PFSK-1 (cell line): ENCODE measurements at regions not wholly inside any gene's neighbourhood (a gene's known extent, or its start where the extent isn't known, plus 50 kb on each side); places are given as distances from the start of the nearest gene placed in this dataset.

Experiments used
- POLR2AphosphoS5 ChIP-seq: IDR thresholded peaks from 2 replicates; pipeline ENCODE4 v1.6.1; 2012; ENCODE audit warnings: low read depth, mild to moderate bottlenecking, control low read depth, low read length, moderate library complexity
- SIN3A ChIP-seq: IDR thresholded peaks from 2 replicates; pipeline ENCODE4 v1.6.1; 2012; ENCODE audit warnings: mild to moderate bottlenecking, low read length, moderate library complexity, borderline replicate concordance; ENCODE audit not compliant: insufficient read depth
- TAF1 ChIP-seq: IDR thresholded peaks from 2 replicates; pipeline ENCODE4 v1.6.1; 2012; ENCODE audit warnings: low read length, control low read depth, borderline replicate concordance; ENCODE audit not compliant: insufficient read depth
- TF ChIP-seq, protein P1 (sequence below), 2 experiments: IDR thresholded peaks; 2 replicates each; pipeline versions ENCODE4 v1.6.1 to v1.8.0; 2011 to 2012; ENCODE audit warnings: low read depth in 2 of 2, low read length in 2 of 2, control low read depth in 1 of 2, inconsistent platforms in 1 of 2, mild to moderate bottlenecking in 1 of 2, moderate library complexity in 1 of 2; ENCODE audit not compliant: insufficient read depth in 1 of 2

DNA sequence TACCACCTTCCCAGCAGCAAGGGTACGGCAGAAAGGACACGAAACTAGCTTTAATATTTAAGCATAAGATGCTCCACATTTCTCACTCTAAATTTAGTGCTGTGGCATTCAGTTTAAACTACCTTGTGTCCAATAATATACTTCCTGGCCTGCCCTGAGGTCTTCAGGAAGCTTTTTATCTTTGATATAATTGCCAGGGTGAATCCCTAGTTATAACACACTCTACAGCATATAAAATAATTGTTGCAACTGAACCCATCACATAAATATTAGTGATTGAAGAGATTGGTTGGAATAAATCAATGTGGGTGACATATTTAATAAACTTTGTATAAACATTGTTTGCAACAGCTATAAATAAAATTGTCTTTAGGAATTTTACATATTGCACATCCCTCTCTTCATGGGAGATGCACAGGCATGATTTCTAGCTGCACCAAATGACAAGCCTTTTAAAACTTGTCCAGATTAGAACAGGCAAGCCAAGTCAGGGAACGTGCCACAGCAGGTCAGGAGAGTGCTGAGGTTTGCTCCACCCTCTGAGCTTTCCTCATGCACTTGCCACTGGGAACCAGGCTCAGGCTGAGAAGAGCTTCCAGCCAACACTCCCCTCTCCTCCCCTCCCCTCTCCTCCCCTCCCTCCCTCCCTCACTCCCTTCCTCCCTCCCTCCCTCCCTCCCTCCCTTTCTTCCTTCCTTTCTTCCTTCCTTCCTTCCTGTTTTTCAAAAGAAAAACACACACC lies 623.2 kb upstream of the PKN2 start:
- TF ChIP-seq, protein P1, sequence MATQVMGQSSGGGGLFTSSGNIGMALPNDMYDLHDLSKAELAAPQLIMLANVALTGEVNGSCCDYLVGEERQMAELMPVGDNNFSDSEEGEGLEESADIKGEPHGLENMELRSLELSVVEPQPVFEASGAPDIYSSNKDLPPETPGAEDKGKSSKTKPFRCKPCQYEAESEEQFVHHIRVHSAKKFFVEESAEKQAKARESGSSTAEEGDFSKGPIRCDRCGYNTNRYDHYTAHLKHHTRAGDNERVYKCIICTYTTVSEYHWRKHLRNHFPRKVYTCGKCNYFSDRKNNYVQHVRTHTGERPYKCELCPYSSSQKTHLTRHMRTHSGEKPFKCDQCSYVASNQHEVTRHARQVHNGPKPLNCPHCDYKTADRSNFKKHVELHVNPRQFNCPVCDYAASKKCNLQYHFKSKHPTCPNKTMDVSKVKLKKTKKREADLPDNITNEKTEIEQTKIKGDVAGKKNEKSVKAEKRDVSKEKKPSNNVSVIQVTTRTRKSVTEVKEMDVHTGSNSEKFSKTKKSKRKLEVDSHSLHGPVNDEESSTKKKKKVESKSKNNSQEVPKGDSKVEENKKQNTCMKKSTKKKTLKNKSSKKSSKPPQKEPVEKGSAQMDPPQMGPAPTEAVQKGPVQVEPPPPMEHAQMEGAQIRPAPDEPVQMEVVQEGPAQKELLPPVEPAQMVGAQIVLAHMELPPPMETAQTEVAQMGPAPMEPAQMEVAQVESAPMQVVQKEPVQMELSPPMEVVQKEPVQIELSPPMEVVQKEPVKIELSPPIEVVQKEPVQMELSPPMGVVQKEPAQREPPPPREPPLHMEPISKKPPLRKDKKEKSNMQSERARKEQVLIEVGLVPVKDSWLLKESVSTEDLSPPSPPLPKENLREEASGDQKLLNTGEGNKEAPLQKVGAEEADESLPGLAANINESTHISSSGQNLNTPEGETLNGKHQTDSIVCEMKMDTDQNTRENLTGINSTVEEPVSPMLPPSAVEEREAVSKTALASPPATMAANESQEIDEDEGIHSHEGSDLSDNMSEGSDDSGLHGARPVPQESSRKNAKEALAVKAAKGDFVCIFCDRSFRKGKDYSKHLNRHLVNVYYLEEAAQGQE (IDR thresholded peaks at IDR 0.05; ENCODE audit: insufficient read depth in 1 of 2, low read depth in 2 of 2, low read length in 2 of 2), result no peak
- no peak for TF ChIP-seq POLR2AphosphoS5
- TF ChIP-seq TAF1, result no peak
- TF ChIP-seq SIN3A, result no peak
